ENCODE measurements at regions not wholly inside any gene's neighbourhood (a gene's known extent, or its start where the extent isn't known, plus 50 kb on each side); places are given as distances from the start of the nearest gene placed in this dataset.

- TF ChIP-seq ZBTB2 (CRISPR knock-in tag; IDR thresholded peaks at IDR 0.05; ENCODE audit: low read depth) (no peak), SP2 (CRISPR knock-in tag; IDR thresholded peaks at IDR 0.05) (no peak), ZNF558 (CRISPR knock-in tag; IDR thresholded peaks at IDR 0.05; ENCODE audit: borderline replicate concordance) (no peak), KLF6 (CRISPR knock-in tag; IDR thresholded peaks at IDR 0.05) (no peak), ZNF34 (CRISPR knock-in tag; IDR thresholded peaks at IDR 0.05; ENCODE audit: borderline replicate concordance) (no peak), EEA1 (CRISPR knock-in tag; IDR thresholded peaks at IDR 0.05; ENCODE audit: borderline replicate concordance) (no peak)
These were observed 220.5 kb upstream of the HTR2C start (continued) for GRCh38 chrX:114363346-114363745.

- FAIRE-seq (no peak), ATAC-seq (no peak), DNase-seq (ENCODE audit: low spot score) (no peak)
- H2AFZ ChIP-seq (ENCODE audit: low read length), result no peak overlapping the region
- no peaks in the 10 kb centered on the region for H3K36me3 ChIP-seq (replicated peaks in 1 of 2; ENCODE audit: control insufficient read depth in 1 of 2, insufficient read depth in 2 of 2, low read length in 2 of 2)
- no peaks in the 10 kb centered on the region for H3K27me3 ChIP-seq (ENCODE audit: control insufficient read depth in 1 of 2, insufficient read depth in 2 of 2, low read length in 2 of 2)
- H4K20me1 ChIP-seq (ENCODE audit: insufficient read depth, low read length), result no peaks in the 10 kb centered on the region
- no peak overlapping the region for H3K4me3 ChIP-seq (replicated peaks in 1 of 3; ENCODE audit: insufficient read depth in 1 of 3, low read depth in 2 of 3, low read length in 3 of 3)
- intact Hi-C loops (cut with micrococcal nuclease; ENCODE audit: unreplicated experiment) (no loop called here), in situ Hi-C loops (cut with HindIII; ENCODE audit: extremely low pct_ligation_motif_present, low pct_unique_long_range_greater_than_20kb) (no loop called here)
- CTCF ChIA-PET (ENCODE audit: low intra/inter-chr PET ratio, low total read pairs), result no interaction called here
- H3K9ac ChIP-seq (ENCODE audit: insufficient read depth, low read depth, low read length), result no peak overlapping the region
- no peaks in the 10 kb centered on the region for H3K4me1 ChIP-seq (ENCODE audit: insufficient read depth, low read length)
- no peak overlapping the region for H3K27ac ChIP-seq (ENCODE audit: extremely low read length, insufficient read depth, low read length)
- POLR2A ChIA-PET, result no interaction called here
- BruUV-seq (replicated peaks), result no TSS peak
- no peak for TF ChIP-seq KLF9 (CRISPR knock-in tag; IDR thresholded peaks at IDR 0.05; ENCODE audit: low read depth)
- no peak for TF ChIP-seq IRF1 (CRISPR knock-in tag; IDR thresholded peaks at IDR 0.05; ENCODE audit: low read depth)
- TF ChIP-seq ERF (CRISPR knock-in tag; IDR thresholded peaks at IDR 0.05), result no peak
- no peak for TF ChIP-seq ZNF207 (IDR thresholded peaks at IDR 0.05; ENCODE audit: borderline replicate concordance)
- TF ChIP-seq KDM6A (CRISPR knock-in tag; IDR thresholded peaks at IDR 0.05; ENCODE audit: low read depth), result no peak
- no peak for TF ChIP-seq ZNF704 (CRISPR knock-in tag; IDR thresholded peaks at IDR 0.05; ENCODE audit: borderline replicate concordance)
- TF ChIP-seq MIXL1 (CRISPR knock-in tag; IDR thresholded peaks at IDR 0.05), result no peak
- no peak for TF ChIP-seq SNRNP70 (IDR thresholded peaks at IDR 0.05; ENCODE audit: low read depth, low read length)
- 1% methylated on average over 5 of the region's 5 CpGs for WGBS (ENCODE audit: low lambda C conversion rate)
- H3K4me2 ChIP-seq (ENCODE audit: low read depth, low read length), result no peak overlapping the region
- no peaks in the 10 kb centered on the region for H3K9me3 ChIP-seq (ENCODE audit: low read length)
- no peaks in the 10 kb centered on the region for H3K79me2 ChIP-seq (ENCODE audit: insufficient read depth, low read length)
These were observed 218.6 kb upstream of the HTR2C start for GRCh38 chrX:114365065-114365834.

Data from HepG2 (cell line).